NCI-H1092 treated with DMSO at 0.1 percent for 48 hours (cell line): ENCODE measurements at regions not wholly inside any gene's neighbourhood (a gene's known extent, or its start where the extent isn't known, plus 50 kb on each side); places are given as distances from the start of the nearest gene placed in this dataset.
"Not testable (repeated sequence)": the region's sequence is repeated elsewhere in the genome, so short reads cannot be mapped to it uniquely, and the experiment has no call there.

Source experiments
- DNase-seq: peaks from one replicate; lab custom pipeline; 2025; lab: John Stamatoyannopoulos, UW

DNA sequence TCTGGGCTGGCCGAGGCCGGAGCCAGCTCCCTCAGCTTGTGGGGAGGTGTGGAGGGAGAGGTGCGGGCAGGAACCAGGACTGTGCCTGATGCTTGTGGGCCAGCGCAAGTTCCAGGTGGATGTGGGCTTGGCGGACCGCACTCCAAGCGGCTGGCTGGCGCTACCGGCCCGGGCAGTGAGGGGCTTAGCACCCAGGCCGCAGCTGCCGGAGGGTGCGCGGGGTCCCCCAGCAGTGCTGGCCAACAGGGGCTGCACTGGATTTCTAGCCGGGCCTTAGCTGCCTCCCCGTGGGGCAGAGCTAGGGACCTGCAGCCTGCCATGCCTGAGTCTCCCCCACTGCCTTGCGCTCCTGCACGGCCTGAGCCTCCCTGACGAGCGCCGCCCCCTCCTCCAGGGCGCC is 242.8 kb downstream of the CCSER2 start:
- no peak for DNase-seq

DNA sequence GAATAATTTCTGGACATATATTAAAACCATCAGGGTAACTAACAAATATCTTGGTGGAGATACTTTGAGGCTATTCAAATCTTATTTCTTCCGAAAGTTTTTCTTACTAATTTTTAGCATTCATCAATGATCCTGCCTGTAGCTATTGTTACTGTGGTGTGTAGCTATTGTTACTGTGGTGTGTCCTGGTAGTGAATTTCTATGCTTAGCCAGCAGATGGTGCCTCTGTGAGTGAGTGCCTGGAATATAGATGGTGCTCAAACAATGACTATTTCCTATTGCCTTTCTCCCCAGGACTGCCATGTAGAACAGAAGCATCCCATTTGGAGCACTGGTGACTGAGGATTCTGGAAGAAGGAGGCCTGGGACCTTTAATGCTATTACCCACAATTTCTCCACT is 245.7 kb downstream of the CCSER2 start:
- DNase-seq = peak; percentile 72

DNA sequence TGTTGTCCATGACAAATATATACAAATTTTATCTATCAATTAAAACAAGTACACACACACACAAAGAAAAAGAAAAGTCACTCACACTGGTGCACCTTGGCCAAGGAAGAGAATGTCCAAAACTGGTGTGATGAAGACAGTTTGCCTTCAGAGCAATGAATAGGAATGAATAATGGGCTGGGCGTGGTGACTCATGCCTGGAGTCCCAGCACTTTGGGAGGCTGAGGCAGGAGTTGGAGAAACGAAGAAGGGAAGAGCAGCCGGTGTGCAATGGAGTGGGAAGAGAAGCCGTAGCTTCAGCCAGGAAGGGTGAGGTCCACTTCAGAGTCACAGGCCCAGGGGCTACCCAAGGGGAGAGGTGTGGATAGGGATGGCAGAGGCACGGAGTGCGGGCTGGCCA is 253.6 kb downstream of the CCSER2 start:
- no peak for DNase-seq

GRCh38 chr10:84583501-84583900 is 255.1 kb downstream of the CCSER2 start:
- DNase-seq = no peak

- DNase-seq = no peak
These were observed 259.4 kb downstream of the CCSER2 start for GRCh38 chr10:84587789-84588188.

- no peak for DNase-seq
These were observed 260.0 kb downstream of the CCSER2 start for GRCh38 chr10:84588426-84588825.

- DNase-seq = no peak
These were observed 260.6 kb downstream of the CCSER2 start for GRCh38 chr10:84588971-84589370.

DNA sequence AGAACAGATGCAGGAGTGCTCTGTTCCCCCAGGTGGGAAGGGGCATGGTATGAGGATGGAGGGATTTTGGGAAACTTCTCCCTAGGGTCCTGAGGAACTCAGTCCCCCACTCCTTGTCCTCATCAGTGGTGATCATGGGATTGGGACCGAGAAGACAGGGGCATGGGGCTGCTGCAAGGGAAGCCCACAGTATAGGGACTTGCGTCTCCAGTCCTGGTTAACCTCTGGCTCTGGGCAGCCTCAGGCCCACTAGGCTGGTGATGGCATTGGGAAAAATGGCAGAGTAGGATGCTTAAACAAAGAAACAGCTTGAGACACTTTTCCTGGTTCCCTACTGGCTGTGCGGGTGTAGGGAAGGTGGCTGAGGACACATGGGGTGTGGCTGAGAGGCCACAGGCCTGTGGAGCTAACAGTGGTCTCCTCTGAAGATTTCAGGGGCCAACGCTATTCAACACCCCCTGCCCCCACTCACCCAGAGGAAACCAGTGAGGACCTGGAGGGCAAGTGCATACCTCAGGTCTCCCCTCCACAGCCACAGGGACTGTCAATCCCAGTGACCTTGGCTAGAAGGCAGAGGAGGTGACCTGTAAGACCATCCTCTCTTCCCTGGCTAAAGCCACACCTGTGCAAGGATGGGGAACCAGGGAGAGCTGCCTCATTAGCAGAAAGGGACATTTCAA is 261.3 kb downstream of the CCSER2 start:
- DNase-seq = no peak

DNA sequence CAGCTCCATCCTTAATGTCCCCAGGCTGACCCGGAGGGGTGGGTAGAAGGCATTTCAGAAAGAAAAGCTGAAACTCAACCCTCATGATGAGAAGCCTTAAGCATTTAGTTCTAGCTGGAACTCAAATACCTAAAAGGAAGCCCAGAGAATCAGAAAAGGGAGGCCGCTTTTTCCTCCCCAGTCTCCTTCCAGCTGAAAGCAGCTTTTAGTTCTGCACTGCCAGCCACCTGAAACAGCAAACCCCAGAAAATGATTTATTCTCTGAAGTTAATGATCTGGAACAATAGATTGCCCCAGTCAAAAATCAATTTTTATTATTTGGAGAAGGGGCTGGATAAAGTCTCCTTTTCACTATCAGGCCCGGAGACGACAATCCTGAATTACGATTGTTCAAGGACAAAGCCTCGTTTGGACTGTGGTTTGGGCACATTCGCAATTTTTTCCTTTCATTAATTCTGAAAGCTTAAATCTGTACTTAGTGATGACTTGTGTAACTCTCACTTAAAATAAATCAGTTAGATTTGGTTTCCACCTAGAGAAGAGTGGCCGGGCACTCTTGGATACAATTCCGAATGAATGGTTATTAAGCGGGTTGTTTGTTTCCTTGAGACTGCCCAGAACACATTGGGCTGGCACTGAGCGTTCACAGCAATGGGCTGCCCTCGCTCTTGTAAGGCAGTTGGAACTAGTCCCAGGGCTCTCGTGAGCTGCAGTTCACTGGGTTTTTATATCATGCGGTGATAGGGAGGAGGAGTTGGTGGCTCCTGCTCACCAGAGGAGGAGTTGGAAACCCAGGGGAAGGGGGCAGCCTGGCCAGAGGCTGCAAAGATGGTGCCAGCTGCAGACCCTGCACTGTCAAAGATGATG is 262.2 kb downstream of the CCSER2 start:
- DNase-seq = peak; percentile 98

- peak; percentile 27 for DNase-seq
These were observed 265.1 kb downstream of the CCSER2 start for GRCh38 chr10:84593506-84593905.

- DNase-seq = no peak
These were observed 268.2 kb downstream of the CCSER2 start for GRCh38 chr10:84596585-84596984.

DNA sequence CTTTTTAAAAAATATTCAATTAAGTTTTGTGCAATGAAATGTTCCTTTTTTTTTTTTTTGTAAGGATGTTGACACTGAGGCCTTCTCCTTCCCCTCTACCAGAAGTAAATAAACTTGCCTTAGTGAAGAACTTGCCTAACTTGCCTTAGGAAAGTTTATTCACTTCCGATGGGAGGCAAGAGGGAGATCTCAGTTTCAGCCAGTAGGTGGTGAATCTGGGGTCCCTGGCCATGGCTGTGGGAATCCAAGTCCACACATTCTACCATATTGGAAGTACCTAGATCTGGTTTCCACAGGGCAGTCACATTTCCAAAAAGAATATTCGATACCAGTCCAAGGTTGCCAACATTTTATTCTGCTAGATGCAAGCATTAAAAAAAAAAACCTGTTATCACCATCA is 270.9 kb downstream of the CCSER2 start:
- no peak for DNase-seq

DNA sequence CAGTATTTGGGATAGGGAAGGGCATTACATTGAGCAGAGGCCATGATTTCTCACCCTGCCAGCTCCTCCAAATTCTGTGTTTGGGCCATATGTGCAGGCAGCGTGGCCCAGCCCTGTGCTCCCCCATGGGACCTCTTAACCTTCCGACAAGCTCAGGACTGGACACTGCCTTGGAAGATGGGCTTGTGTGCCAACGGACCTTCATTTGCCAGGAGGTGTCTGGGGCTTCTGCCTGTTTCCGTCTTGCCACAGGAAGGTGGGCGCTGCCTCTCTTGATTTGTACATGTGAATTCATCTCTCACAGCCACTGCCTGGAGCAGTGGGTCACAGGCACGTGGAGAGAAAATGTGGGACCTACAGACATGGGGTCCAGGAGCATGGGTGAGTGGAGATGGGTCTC is 272.6 kb downstream of the CCSER2 start:
- DNase-seq = no peak

DNA sequence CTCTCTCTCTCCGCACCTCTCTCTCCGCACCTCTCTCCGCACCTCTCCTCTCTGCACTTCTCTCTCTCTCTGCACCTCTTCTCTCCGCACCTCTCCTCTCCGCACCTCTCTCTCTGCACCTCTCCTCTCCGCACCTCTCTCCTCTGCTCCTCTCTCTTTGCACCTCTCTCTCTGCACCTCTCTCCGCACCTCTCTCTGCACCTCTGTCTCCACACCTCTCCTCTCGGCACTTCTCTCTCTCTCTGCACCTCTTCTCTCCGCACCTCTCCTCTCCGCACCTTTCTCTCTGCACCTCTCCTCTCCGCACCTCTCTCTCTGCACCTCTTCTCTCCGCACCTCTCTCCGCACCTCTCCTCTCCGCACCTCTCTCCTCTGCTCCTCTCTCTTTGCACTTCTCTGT is 274.2 kb downstream of the CCSER2 start:
- DNase-seq = not testable (repeated sequence)

DNA sequence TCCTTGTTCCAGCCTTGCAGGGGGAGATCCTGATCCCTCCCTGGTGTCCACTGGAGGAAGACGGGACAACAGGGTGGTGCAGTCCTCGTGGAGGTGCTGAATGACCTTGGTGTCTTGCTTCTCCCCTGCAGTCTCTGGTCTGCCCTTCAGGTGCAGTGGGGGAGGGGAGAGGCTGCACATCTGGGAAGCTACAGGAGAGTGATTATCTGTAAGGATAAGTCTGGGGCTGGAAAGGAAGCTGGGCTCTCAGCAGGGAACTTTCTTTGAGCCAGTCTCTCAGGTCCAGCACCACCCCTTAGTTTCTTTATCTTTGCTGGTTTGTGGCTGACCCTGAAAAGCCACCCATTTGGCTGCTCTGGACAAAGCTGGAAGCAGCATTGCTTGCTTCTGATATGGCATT is 275.6 kb downstream of the CCSER2 start:
- no peak for DNase-seq

GRCh38 chr10:84605802-84606201 is 277.4 kb downstream of the CCSER2 start:
- DNase-seq = no peak

GRCh38 chr10:84606428-84606827 is 278.0 kb downstream of the CCSER2 start:
- DNase-seq = peak; percentile 82

GRCh38 chr10:84607044-84607443 is 278.7 kb downstream of the CCSER2 start:
- peak; percentile 76 for DNase-seq

DNA sequence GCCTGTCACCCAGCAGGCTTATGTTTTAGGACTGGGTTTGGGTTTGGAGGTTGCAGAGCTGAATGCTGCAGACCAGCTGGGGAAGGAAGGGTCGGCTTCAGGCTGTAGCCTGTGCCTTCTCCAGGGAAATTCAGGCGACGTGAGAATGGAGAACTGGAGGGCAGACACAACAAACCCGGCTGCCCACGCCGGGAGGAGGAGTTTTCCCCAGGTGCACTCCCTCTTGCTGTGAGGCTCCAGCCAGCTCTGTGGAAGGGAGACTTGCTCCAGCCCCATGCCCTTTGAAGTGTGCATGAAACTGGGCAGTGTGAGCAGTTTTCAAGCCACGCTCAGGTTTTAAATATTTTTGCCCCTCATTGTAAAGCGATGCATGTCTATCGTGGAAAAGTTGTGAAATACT is 279.1 kb downstream of the CCSER2 start:
- DNase-seq = peak; percentile 76

GRCh38 chr10:84608126-84608525 is 279.7 kb downstream of the CCSER2 start:
- no peak for DNase-seq

GRCh38 chr10:84613336-84614021 is 285.1 kb downstream of the CCSER2 start:
- peak; percentile 75 for DNase-seq

GRCh38 chr10:84626397-84627087 is 298.2 kb downstream of the CCSER2 start:
- DNase-seq = no peak
